GM21825 (cell line): ENCODE measurements at regions not wholly inside any gene's neighbourhood (a gene's known extent, or its start where the extent isn't known, plus 50 kb on each side); places are given as distances from the start of the nearest gene placed in this dataset.

Source experiments
- ATAC-seq: cut with Tn5 transposase; IDR thresholded peaks from one replicate; pipeline ENCODE4 v1.9.1; 2021; ENCODE audit warnings: mild to moderate bottlenecking, moderate library complexity; ENCODE audit not compliant: unreplicated experiment

GRCh38 chr10:44435196-44435595 is 50.3 kb upstream of the CXCL12 start:
- no peak for ATAC-seq

DNA sequence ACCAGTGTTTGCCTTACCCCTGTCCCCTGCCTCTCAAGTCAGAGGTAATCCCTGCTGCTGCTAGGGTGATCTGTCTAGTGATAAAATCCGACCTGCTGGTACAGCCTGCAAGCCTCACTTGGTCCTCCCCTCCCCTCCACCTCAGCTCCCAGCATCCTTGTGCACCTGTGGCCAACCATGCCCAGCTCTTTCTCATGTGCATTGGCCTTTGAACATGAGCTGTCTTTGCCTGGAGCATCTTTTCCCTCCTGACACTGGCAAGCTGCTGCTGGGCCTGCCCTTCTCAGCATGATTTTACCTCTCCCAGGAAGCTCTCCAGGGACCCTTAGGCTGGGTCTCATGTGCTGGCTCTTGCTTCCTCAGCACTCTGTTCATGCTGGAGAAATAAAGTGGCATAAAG is 51.3 kb upstream of the CXCL12 start:
- no peak for ATAC-seq

DNA sequence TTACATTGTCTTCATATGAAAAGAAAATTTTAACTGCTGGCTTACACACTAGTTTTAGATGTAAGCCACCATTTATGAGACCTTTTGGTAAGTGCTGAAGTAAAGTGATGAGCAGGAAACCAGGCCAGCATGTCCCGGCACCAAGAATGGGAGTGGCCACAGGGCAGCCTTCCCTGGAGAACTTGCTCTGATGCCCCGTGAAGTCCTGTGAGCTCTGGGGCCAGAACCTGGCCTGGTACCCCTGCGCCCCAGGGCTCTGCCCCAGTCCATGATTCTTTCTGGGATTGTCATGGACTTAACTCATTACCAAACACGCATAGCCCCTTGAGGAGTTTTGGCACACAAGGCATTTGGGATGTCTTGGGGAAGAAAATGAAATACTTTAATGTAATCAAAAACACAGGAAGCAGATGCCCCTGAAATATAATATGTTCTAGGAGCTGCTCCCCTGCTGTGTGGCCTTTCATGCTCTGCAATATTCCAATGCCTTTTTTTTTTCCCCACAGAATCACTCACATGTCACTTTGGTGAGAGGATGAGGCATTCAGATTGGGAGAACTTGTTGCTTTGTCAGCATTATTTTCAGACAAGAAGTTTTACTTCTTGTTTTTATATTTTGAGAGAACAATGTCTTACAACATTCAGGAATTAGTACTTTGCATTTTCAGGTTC is 53.1 kb upstream of the CXCL12 start:
- ATAC-seq: no peak

DNA sequence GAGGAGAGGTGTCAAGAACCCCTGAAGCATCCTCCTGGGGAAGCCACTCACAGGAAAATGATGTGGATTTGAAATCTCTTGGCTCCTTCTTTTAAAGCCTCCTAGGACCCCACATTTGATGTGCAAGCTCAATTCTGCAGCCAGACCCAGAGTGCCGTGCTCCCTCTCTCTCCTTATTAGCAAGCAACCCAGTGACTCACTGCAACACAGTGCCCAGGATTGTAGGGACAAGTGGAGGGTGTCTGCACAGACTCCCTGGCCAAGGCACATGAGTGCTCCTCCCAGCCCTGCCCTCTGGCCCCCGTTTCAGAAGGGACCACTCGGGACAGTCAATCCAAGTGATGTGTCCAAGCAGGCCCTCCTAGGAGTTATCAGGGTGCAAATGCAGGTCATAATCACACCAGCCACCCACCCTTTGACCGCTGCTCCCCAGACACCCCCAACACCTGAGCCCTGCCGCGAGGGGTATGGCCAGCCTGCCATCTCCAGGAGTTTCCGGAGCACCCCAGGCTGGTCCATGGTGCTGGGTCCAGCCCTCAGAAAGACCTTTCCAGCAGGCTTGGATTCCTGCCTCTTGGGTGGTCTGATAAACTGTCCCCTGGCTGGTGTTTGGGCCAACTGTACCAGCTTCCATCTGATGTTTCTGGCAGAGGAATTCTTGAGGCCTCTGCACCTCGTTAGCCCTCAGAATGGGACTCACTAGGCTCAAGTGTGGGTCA is 54.5 kb upstream of the CXCL12 start:
- no peak for ATAC-seq

DNA sequence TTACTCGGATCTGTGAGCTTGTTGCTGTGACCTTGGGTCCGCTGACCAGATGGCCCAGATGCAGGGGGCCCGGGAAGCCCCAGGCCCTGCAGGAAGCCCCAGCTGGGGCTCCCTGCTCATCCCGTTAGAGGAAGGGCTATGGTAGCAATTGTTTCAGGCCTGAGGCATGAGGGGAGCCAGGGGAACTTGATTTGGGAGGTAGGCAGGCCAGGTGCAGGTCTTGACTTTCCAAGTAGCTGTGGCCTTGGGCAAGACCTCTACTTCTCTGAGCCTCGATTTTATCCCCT is 55.0 kb upstream of the CXCL12 start:
- no peak for ATAC-seq

DNA sequence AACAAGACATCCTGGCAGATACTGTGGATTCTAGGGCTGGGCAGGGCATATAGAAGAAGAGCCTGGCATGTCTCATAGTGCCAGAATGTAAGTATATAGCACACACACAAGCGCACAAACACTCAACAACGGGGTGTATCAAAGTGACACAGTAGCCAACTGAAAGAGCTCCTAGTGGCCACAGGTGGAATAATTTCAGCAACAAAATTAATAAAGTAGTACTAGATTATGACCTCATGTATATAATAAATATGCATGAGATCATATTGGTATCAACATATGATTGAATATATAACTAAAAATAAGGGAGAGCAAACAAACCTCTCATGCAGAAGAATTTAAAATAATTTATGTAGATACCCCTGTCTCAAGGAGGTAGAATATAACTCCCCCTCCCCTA is 72.4 kb upstream of the CXCL12 start:
- ATAC-seq: no peak

- no peak for ATAC-seq
Observed at GRCh38 chr10:44458671-44459413, 73.9 kb upstream of the CXCL12 start.

- ATAC-seq: no peak
Observed at GRCh38 chr10:44459671-44460070, 74.8 kb upstream of the CXCL12 start.

GRCh38 chr10:44460416-44460815 is 75.5 kb upstream of the CXCL12 start:
- ATAC-seq: no peak

- ATAC-seq: no peak
Observed at GRCh38 chr10:44462338-44462914, 77.5 kb upstream of the CXCL12 start.

- no peak for ATAC-seq
Observed at GRCh38 chr10:44463511-44464121, 78.7 kb upstream of the CXCL12 start.

GRCh38 chr10:44464503-44464902 is 79.6 kb upstream of the CXCL12 start:
- ATAC-seq: no peak

- no peak for ATAC-seq
Observed at GRCh38 chr10:44465401-44466115, 80.7 kb upstream of the CXCL12 start.

- ATAC-seq: no peak
Observed at GRCh38 chr10:44466236-44466635, 81.3 kb upstream of the CXCL12 start.

DNA sequence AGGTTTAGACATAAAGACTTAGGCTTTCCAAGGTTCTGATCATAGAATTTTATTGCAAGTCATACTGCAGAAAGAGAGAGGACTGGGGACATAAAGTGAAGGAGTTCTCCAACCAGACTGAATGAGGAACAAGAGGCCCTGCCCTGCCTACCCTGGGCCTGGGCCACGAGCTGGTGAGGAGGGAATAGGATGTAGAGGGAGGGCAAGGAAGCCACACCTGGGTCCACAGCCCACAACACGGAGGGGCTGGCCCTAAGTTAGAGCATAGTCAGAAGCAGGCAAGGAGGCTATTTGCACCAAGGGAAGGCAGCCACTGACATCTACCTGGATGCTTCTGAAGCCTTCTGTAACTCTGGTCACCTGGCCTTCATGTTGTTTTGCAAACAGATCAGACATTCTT is 82.2 kb upstream of the CXCL12 start:
- ATAC-seq: no peak

- ATAC-seq: no peak
Observed at GRCh38 chr10:44467900-44468299, 83.0 kb upstream of the CXCL12 start.

- no peak for ATAC-seq
Observed at GRCh38 chr10:44468525-44468924, 83.6 kb upstream of the CXCL12 start.

DNA sequence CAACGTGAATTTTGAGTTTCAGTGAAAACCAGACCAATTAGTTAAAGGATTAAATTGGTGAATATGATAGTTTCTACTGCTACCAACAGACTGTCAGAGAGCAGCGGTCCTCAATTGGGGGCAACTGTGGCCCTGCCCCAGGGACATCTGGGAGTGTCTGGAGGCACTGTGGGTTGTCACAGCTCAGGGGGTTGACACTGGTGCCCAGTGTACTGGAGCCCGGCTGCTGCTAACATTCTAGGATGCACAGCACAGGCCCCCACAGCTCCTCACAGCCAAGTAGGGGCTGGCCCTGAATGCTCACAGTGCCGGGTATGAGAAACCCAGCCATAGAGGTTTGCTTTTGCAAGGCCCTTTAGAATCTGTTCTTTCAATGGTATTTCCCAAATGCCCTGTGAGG is 84.1 kb upstream of the CXCL12 start:
- no peak for ATAC-seq

DNA sequence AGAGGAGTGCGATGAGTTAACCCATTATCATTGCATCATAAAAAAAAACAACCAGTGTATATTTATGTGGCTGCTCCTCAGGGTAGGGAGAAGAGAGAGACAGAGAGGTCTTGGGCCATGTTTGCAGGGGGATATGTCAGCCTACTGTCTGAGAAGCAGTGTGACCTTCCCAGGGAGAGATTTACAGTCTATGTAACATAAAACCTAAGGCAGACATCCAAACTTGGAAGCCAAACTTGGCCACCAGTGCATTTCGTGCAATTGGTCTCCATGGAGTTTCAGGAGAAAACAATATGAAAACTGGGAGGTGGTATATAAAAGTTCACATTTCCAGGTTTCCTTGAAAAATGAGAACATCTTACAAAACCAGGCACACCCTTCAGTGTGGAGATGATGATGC is 85.9 kb upstream of the CXCL12 start:
- no peak for ATAC-seq

DNA sequence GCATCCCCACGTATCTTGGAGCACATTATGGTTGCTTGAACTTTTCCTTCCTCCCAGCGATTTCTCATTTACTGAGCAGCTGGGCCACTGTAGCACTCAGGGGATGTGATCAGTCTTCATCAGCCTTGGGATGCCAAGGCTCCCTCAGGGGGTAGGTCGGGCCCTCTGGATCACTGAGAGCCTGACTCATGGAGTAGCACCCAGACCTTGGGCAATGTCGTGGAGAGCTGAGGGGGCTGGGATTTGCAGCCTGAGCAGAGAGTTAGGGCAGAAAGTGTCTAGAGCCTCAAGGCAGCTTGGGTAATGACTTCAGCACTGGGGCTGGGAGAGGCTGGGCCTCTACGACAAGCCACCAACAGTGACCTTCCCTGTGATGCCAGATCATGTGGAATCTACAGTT is 86.5 kb upstream of the CXCL12 start:
- ATAC-seq: no peak

DNA sequence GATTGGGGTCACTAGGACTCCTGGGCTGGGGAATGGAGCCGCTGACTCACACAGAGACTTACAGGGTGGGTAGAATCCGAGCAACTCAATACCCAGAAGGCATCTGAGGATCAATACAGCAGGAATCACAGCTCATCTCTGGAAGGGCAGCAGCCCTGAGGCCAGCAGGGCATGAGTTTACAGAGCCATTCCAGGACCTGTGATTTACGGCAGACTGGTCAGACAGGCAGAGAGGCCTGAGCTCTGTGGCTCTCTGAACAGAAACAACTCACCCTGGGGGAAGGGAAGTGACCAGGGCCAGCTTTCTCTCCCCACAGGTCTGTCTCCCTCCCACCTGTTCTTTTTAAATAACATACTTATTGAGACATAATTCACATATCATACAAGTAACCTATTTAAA is 88.2 kb upstream of the CXCL12 start:
- no peak for ATAC-seq
